ENCODE measurements at regions not wholly inside any gene's neighbourhood (a gene's known extent, or its start where the extent isn't known, plus 50 kb on each side); places are given as distances from the start of the nearest gene placed in this dataset.
"Not testable (repeated sequence)": the region's sequence is repeated elsewhere in the genome, so short reads cannot be mapped to it uniquely, and the experiment has no call there.

DNA sequence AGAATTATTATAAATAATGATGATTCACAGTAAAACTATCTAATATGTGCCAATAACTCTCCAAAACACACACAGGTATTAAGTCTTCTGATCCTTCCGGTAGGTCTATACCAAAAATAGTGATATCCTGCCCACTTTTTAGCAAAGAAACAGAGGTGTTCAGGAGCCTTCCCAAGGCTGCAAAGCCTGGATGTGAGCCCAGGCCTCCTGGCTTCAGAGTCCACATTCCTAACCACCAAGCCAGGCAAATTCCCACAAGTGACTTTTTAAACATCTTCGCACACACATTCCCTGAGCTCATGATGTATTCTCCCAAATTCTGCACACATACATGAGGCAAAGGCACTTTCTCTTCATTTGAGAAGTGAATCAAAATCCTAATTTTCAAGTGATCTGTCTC is 376.6 kb downstream of the BCL2L11 start:
- not testable (repeated sequence) for H3K27ac ChIP-seq (ENCODE audit: low read depth in 2 of 2, low read length in 1 of 2); H3K36me3 ChIP-seq (ENCODE audit: control insufficient read depth in 2 of 2, insufficient read depth in 2 of 2, low read length in 1 of 2); H3K27me3 ChIP-seq (ENCODE audit: control insufficient read depth in 1 of 2, insufficient read depth in 2 of 2, low read length in 2 of 2); H3K4me1 ChIP-seq (ENCODE audit: control insufficient read depth in 2 of 2, insufficient read depth in 2 of 2, low read length in 1 of 2); H3K9me3 ChIP-seq (ENCODE audit: control insufficient read depth in 2 of 2, insufficient read depth in 1 of 2, low read depth in 1 of 2, low read length in 1 of 2); H3K4me3 ChIP-seq (ENCODE audit: low read depth in 1 of 2, low read length in 2 of 2)
- 30 to 50% methylated on average over 2 of the region's 2 CpGs for WGBS, 2 donors

DNA sequence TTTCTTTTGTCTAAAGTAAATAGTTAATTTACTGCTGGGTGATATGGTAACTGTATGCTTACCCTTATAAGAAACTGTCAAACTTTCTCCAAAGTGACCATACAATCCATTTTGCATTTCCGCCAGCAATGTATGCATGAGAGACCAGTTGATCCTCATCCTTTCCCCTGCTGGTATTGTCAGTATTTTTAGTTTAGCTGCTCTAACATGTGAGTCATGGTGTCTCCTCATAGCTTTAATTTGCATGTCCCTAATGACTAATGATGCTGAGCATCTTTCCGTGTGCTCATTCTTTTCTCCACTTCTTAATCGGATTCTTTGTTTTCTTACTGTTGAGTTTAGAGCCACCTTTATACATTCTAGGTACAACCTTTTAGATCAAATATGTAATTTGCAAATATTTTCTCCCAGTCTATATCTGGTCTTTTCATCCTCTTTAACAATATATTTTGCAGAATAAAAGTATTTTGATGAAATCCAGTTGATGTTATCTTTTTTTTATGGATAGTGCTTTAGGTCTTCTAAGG is 379.9 kb downstream of the BCL2L11 start:
- H3K36me3 ChIP-seq (ENCODE audit: control insufficient read depth in 2 of 2, insufficient read depth in 2 of 2, low read length in 1 of 2); H3K27me3 ChIP-seq (ENCODE audit: control insufficient read depth in 1 of 2, insufficient read depth in 2 of 2, low read length in 2 of 2); H3K27ac ChIP-seq (ENCODE audit: low read depth in 2 of 2, low read length in 1 of 2); H3K9me3 ChIP-seq (ENCODE audit: control insufficient read depth in 2 of 2, insufficient read depth in 1 of 2, low read depth in 1 of 2, low read length in 1 of 2); H3K4me1 ChIP-seq (ENCODE audit: control insufficient read depth in 2 of 2, insufficient read depth in 2 of 2, low read length in 1 of 2); H3K4me3 ChIP-seq (ENCODE audit: low read depth in 1 of 2, low read length in 2 of 2): not testable (repeated sequence)
- WGBS, 2 donors: 47 to 70% methylated on average over 2 of the region's 3 CpGs

DNA sequence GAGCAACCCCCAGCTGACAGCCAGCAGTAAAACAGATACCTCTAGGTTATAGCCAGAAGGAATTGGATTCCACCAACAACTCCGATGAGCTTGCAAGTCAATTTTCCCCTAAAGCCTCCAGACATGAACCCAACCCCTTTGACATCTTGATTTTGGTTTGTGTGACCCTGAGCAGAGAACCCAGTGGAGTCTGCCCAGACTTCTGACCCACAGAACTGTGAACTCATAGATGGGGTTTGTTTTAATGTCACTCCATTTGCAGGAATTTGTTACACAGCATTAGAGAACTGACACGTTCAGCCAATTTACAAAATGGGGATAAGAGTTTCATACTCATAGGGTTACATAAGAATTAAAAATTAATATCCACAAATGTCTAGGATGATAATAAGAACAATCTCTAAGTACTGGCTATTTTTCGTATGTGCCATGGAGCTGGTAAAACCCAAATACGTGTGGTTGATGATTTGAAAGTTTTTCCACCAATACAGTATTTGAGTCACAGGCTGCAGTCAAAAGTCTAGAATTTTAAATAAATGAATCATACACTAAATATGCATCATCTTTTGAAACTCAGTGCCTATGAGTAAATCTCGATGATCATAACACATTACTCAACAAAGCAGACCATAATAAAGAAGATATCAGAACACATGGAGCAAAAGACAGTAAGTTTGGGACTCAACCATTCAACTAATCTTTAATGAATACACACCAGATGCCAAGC is 380.0 kb downstream of the ANAPC1 start:
- H3K4me3 ChIP-seq (ENCODE audit: low read depth in 1 of 2, low read length in 2 of 2); H3K9me3 ChIP-seq (ENCODE audit: control insufficient read depth in 2 of 2, insufficient read depth in 1 of 2, low read depth in 1 of 2, low read length in 1 of 2); H3K4me1 ChIP-seq (ENCODE audit: control insufficient read depth in 2 of 2, insufficient read depth in 2 of 2, low read length in 1 of 2); H3K27ac ChIP-seq (ENCODE audit: low read depth in 2 of 2, low read length in 1 of 2); H3K36me3 ChIP-seq (ENCODE audit: control insufficient read depth in 2 of 2, insufficient read depth in 2 of 2, low read length in 1 of 2); H3K27me3 ChIP-seq (ENCODE audit: control insufficient read depth in 1 of 2, insufficient read depth in 2 of 2, low read length in 2 of 2): not testable (repeated sequence)
- 0 to 15% methylated on average over 1 of the region's 5 CpGs for WGBS, 2 donors

- H3K4me1 ChIP-seq (ENCODE audit: control insufficient read depth in 2 of 2, insufficient read depth in 2 of 2, low read length in 1 of 2); H3K27ac ChIP-seq (ENCODE audit: low read depth in 2 of 2, low read length in 1 of 2); H3K36me3 ChIP-seq (ENCODE audit: control insufficient read depth in 2 of 2, insufficient read depth in 2 of 2, low read length in 1 of 2); H3K27me3 ChIP-seq (ENCODE audit: control insufficient read depth in 1 of 2, insufficient read depth in 2 of 2, low read length in 2 of 2); H3K9me3 ChIP-seq (ENCODE audit: control insufficient read depth in 2 of 2, insufficient read depth in 1 of 2, low read depth in 1 of 2, low read length in 1 of 2); H3K4me3 ChIP-seq (ENCODE audit: low read depth in 1 of 2, low read length in 2 of 2): not testable (repeated sequence)
- 79 to 82% methylated on average over 1 of the region's 2 CpGs for WGBS, 2 donors
Measured at GRCh38 chr2:111504571-111504942, 379.4 kb downstream of the ANAPC1 start.

DNA sequence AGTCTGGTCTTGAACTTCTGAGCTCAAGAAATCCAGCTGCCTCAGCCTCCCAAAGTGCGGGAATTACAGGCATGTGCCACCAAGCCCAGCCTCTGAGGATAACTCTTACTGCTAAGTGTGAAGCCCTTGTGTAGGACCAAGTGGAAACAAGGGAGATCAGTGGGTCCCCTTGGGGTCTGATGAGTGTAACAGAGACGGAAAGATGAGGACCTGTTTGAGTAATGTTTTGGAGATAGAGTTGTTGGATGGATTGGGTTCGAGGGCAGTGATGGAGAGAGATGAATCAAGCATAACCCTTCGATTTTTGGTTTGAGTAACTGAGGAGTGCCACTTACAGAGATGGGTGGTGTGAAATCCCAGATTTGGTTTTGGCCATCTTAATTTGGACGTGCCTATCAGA is 378.7 kb downstream of the ANAPC1 start:
- not testable (repeated sequence) for H3K9me3 ChIP-seq (ENCODE audit: control insufficient read depth in 2 of 2, insufficient read depth in 1 of 2, low read depth in 1 of 2, low read length in 1 of 2); H3K4me3 ChIP-seq (ENCODE audit: low read depth in 1 of 2, low read length in 2 of 2); H3K4me1 ChIP-seq (ENCODE audit: control insufficient read depth in 2 of 2, insufficient read depth in 2 of 2, low read length in 1 of 2); H3K27me3 ChIP-seq (ENCODE audit: control insufficient read depth in 1 of 2, insufficient read depth in 2 of 2, low read length in 2 of 2); H3K27ac ChIP-seq (ENCODE audit: low read depth in 2 of 2, low read length in 1 of 2); H3K36me3 ChIP-seq (ENCODE audit: control insufficient read depth in 2 of 2, insufficient read depth in 2 of 2, low read length in 1 of 2)
- WGBS, 2 donors: 59 to 89% methylated on average over 5 of the region's 5 CpGs

DNA sequence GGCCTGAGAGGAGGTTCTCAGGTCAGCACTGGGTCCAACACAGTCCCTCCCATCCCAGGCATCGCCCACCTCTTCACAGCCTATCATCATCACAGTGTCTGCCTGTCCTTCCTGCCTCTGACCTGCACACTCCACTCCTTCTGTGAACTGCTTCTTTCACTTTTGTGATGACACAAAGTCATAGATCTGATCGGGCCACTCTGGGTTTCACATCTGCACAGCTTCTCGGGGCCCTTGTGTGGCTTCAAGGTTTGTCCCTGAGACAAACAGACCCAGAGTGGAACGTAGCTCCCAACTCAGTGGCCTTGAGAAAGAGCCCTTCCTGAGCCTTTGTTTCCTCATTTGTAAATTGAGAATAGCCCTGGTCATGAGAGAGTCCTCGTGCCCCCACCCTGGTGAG is 377.1 kb downstream of the ANAPC1 start:
- H3K36me3 ChIP-seq (ENCODE audit: control insufficient read depth in 2 of 2, insufficient read depth in 2 of 2, low read length in 1 of 2); H3K27me3 ChIP-seq (ENCODE audit: control insufficient read depth in 1 of 2, insufficient read depth in 2 of 2, low read length in 2 of 2); H3K9me3 ChIP-seq (ENCODE audit: control insufficient read depth in 2 of 2, insufficient read depth in 1 of 2, low read depth in 1 of 2, low read length in 1 of 2); H3K4me1 ChIP-seq (ENCODE audit: control insufficient read depth in 2 of 2, insufficient read depth in 2 of 2, low read length in 1 of 2); H3K27ac ChIP-seq (ENCODE audit: low read depth in 2 of 2, low read length in 1 of 2); H3K4me3 ChIP-seq (ENCODE audit: low read depth in 1 of 2, low read length in 2 of 2): not testable (repeated sequence)
- WGBS, 2 donors: 69 to 83% methylated on average over 4 of the region's 5 CpGs

DNA sequence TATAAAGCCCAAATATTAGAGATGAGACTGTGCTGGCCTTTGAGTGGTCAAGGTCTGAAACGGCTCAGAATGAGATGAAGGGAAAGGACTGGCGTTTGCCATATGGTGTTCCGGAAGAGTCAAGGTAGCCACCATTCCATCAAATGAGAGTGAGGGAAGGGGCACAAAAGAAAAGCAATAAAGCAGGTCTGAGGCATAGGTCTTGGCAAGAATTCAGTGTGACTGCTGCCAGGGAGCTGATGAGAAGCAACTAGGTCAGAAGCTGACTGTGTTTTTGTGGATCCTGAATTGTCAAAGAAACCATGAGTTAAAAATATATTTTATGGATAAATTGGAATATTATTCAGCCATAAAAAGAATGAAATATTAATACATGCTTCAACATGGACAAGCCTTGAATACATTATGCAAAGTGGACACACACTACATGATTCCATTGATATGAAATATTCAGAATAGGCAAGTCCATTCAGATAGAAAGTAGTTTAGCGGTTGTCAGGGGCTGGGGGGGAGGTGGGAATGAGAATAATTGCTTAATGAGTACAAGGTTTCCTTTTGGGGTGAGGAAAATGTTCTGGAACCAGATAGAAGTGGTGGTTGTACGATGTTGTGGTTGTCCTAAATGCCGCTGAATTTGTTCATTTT is 374.6 kb downstream of the ANAPC1 start:
- H3K4me3 ChIP-seq (ENCODE audit: low read depth in 1 of 2, low read length in 2 of 2); H3K36me3 ChIP-seq (ENCODE audit: control insufficient read depth in 2 of 2, insufficient read depth in 2 of 2, low read length in 1 of 2); H3K27me3 ChIP-seq (ENCODE audit: control insufficient read depth in 1 of 2, insufficient read depth in 2 of 2, low read length in 2 of 2); H3K4me1 ChIP-seq (ENCODE audit: control insufficient read depth in 2 of 2, insufficient read depth in 2 of 2, low read length in 1 of 2); H3K9me3 ChIP-seq (ENCODE audit: control insufficient read depth in 2 of 2, insufficient read depth in 1 of 2, low read depth in 1 of 2, low read length in 1 of 2); H3K27ac ChIP-seq (ENCODE audit: low read depth in 2 of 2, low read length in 1 of 2): not testable (repeated sequence)
- WGBS, 2 donors: 88 to 89% methylated on average over 6 of the region's 6 CpGs

DNA sequence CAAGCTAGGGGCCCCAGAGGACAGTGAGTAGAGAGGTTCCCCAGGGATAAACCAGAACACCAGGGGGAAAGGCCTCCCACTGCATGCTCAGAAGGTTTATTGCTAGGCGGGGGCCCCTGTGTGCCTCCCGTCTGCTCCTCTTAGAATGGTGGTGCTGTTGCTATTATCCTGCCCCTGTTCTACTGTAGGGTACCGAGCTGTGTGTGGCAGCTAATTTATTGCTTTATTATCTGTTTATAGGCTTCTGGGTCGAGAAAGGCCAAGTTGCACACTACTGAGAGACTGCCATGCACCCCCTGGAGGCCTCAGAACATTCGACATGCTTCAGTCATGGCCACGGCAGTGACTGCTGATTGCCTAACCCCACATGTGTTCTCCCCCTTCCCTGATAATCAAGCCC is 373.6 kb downstream of the ANAPC1 start:
- H3K27ac ChIP-seq (ENCODE audit: low read depth in 2 of 2, low read length in 1 of 2); H3K4me3 ChIP-seq (ENCODE audit: low read depth in 1 of 2, low read length in 2 of 2): not testable (repeated sequence)

DNA sequence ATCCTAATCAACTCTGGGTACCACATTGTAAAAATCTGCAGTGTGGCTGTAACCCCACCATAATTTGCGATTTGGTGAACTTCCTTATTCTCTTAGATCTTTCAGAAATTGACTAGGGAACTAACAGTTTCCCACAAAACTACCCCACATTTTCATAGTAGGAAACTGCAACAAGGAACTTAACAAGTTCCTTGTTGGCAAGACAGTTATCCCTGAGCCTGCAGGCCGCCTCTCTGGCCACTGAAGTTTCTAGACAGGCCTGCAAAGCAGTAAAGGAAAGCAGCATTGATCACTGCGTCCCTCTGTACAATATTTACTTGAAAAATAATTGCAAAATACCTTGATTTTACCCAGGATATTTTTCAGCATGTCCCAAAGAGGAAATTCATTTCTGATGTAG is 372.9 kb downstream of the ANAPC1 start:
- WGBS, 2 donors: 71 to 90% methylated on average over 2 to 3 of the region's 3 CpGs
- not testable (repeated sequence) for H3K27me3 ChIP-seq (ENCODE audit: control insufficient read depth in 1 of 2, insufficient read depth in 2 of 2, low read length in 2 of 2); H3K4me1 ChIP-seq (ENCODE audit: control insufficient read depth in 2 of 2, insufficient read depth in 2 of 2, low read length in 1 of 2); H3K27ac ChIP-seq (ENCODE audit: low read depth in 2 of 2, low read length in 1 of 2); H3K4me3 ChIP-seq (ENCODE audit: low read depth in 1 of 2, low read length in 2 of 2); H3K9me3 ChIP-seq (ENCODE audit: control insufficient read depth in 2 of 2, insufficient read depth in 1 of 2, low read depth in 1 of 2, low read length in 1 of 2); H3K36me3 ChIP-seq (ENCODE audit: control insufficient read depth in 2 of 2, insufficient read depth in 2 of 2, low read length in 1 of 2)

More for the DNA sequence above, 373.6 kb downstream of the ANAPC1 start:
- not testable (repeated sequence) for H3K27me3 ChIP-seq (ENCODE audit: control insufficient read depth in 1 of 2, insufficient read depth in 2 of 2, low read length in 2 of 2); H3K36me3 ChIP-seq (ENCODE audit: control insufficient read depth in 2 of 2, insufficient read depth in 2 of 2, low read length in 1 of 2); H3K4me1 ChIP-seq (ENCODE audit: control insufficient read depth in 2 of 2, insufficient read depth in 2 of 2, low read length in 1 of 2); H3K9me3 ChIP-seq (ENCODE audit: control insufficient read depth in 2 of 2, insufficient read depth in 1 of 2, low read depth in 1 of 2, low read length in 1 of 2)
- 78 to 84% methylated on average over 3 to 6 of the region's 6 CpGs for WGBS, 2 donors

DNA sequence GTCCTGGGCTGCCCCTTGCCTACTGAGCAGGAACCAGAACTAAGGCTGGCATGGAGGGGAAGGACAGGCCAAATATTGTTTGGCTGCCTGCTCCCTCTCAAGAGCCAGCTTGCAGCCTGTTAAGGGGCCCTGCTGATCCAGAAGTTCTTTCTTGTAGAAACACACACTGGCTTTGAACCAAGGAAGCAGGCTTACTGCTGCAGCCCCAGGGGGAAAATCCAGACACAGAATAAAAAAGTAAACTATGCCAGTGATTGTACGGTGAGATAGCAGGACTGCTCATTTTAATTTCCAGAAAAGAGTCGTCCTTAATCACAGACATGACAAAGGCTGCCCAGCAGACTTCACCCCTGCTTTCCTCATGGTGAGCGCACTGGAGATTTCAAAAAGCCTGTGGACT is 371.6 kb downstream of the ANAPC1 start:
- H3K36me3 ChIP-seq (ENCODE audit: control insufficient read depth in 2 of 2, insufficient read depth in 2 of 2, low read length in 1 of 2); H3K4me1 ChIP-seq (ENCODE audit: control insufficient read depth in 2 of 2, insufficient read depth in 2 of 2, low read length in 1 of 2); H3K4me3 ChIP-seq (ENCODE audit: low read depth in 1 of 2, low read length in 2 of 2); H3K27ac ChIP-seq (ENCODE audit: low read depth in 2 of 2, low read length in 1 of 2); H3K9me3 ChIP-seq (ENCODE audit: control insufficient read depth in 2 of 2, insufficient read depth in 1 of 2, low read depth in 1 of 2, low read length in 1 of 2); H3K27me3 ChIP-seq (ENCODE audit: control insufficient read depth in 1 of 2, insufficient read depth in 2 of 2, low read length in 2 of 2): not testable (repeated sequence)
- 37 to 46% methylated on average over 2 of the region's 3 CpGs for WGBS, 2 donors

All from esophagus (tissue), 2 donors.